ENCODE measurements at regions not wholly inside any gene's neighbourhood (a gene's known extent, or its start where the extent isn't known, plus 50 kb on each side); places are given as distances from the start of the nearest gene placed in this dataset.
"Not testable (repeated sequence)": the region's sequence is repeated elsewhere in the genome, so short reads cannot be mapped to it uniquely, and the experiment has no call there.

DNA sequence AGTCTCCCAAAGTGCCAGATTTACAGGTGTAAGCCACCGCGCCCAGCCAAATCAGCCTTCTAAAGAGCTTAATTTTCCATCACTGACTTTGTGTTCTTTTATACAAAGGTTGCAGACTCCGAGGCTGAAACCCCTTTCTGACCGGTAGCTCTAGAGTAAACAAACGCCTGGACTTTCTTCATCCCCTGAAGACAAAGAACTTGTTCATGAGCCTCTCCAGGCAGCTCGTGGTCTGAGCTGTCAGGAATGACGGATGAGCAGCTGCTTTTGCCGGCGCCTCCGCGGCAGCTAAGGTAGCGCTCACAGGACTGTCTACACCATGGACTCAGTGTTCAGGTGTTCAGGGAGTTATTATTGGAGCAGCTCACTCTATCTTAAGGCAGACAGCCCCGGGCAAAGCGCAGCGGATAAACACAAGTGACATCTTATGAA lies 128.5 kb upstream of the ERRFI1 start:
- 49 to 60% (median 53%) methylated on average over 15 of the region's 15 CpGs for WGBS, 5 donors
- no peaks in the 10 kb centered on the region for H3K36me3 ChIP-seq
- no peak overlapping the region for H3K4me3 ChIP-seq
- no peak overlapping the region for H3K27ac ChIP-seq
- peaks cover 0 to 14% (median 0%) of the 10 kb centered on the region in 6 donors for H3K4me1 ChIP-seq
- intact Hi-C loops (cut with DNase I; ENCODE audit: low total_unique reads), result no loop called here
- no peak for TF ChIP-seq POLR2A (IDR thresholded peaks at IDR 0.05)
- TF ChIP-seq POLR2AphosphoS5 (IDR thresholded peaks at IDR 0.05), result no peak
- TF ChIP-seq, protein P1, sequence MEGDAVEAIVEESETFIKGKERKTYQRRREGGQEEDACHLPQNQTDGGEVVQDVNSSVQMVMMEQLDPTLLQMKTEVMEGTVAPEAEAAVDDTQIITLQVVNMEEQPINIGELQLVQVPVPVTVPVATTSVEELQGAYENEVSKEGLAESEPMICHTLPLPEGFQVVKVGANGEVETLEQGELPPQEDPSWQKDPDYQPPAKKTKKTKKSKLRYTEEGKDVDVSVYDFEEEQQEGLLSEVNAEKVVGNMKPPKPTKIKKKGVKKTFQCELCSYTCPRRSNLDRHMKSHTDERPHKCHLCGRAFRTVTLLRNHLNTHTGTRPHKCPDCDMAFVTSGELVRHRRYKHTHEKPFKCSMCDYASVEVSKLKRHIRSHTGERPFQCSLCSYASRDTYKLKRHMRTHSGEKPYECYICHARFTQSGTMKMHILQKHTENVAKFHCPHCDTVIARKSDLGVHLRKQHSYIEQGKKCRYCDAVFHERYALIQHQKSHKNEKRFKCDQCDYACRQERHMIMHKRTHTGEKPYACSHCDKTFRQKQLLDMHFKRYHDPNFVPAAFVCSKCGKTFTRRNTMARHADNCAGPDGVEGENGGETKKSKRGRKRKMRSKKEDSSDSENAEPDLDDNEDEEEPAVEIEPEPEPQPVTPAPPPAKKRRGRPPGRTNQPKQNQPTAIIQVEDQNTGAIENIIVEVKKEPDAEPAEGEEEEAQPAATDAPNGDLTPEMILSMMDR (IDR thresholded peaks at IDR 0.05 in 8 of 11, conservative IDR thresholded peaks at IDR 0.05 in 3 of 11), result no peak
- peaks cover 0 to 6% (median 0%) of the 10 kb centered on the region in 8 donors for H3K9me3 ChIP-seq
- H3K27me3 ChIP-seq (replicated peaks in 1 of 7), result peaks cover 0 to 27% (median 0%) of the 10 kb centered on the region in 7 donors
- DNase-seq, result no peak

DNA sequence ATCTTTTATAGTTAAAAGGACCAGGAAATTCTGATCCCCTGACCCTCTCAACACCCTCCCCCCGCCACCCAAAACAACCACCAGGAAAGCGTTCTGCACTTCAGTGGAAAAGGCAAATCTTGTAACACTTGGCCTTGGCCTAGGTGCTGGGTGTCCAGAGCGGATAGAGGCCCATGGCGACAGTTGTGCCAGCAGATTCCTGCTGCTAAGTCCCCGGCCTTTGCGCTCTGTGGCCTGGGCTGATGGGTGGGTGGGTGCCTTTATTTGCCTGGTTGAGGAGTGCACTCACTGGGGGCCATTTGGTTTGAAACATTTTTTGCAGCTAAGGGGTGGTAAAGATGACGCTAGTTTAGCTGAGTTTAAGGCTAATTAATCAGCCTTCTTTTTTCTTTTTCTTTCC lies 127.9 kb upstream of the ERRFI1 start:
- Histone ChIP-seq H3K9me3 (peaks cover 0 to 6% (median 0%) of the 10 kb centered on the region in 8 donors), H3K4me1 (peaks cover 0 to 14% (median 0%) of the 10 kb centered on the region in 6 donors), H3K27ac (peak overlapping the region in 2 of 8 donors; percentile 84 to 89), H3K36me3 (no peaks in the 10 kb centered on the region), H3K27me3 (replicated peaks in 1 of 7) (peaks cover 0 to 27% (median 0%) of the 10 kb centered on the region in 7 donors), H3K4me3 (no peak overlapping the region)
- intact Hi-C loops (cut with DNase I; ENCODE audit: low total_unique reads), result no loop called here
- DNase-seq, result no peak
- 94 to 99% (median 96%) methylated on average over 7 of the region's 7 CpGs for WGBS, 5 donors
- TF ChIP-seq POLR2AphosphoS5 (IDR thresholded peaks at IDR 0.05), result no peak
- no peak for TF ChIP-seq POLR2A (IDR thresholded peaks at IDR 0.05)
- TF ChIP-seq, protein P1 (IDR thresholded peaks at IDR 0.05 in 8 of 11, conservative IDR thresholded peaks at IDR 0.05 in 3 of 11), result no peak

DNA sequence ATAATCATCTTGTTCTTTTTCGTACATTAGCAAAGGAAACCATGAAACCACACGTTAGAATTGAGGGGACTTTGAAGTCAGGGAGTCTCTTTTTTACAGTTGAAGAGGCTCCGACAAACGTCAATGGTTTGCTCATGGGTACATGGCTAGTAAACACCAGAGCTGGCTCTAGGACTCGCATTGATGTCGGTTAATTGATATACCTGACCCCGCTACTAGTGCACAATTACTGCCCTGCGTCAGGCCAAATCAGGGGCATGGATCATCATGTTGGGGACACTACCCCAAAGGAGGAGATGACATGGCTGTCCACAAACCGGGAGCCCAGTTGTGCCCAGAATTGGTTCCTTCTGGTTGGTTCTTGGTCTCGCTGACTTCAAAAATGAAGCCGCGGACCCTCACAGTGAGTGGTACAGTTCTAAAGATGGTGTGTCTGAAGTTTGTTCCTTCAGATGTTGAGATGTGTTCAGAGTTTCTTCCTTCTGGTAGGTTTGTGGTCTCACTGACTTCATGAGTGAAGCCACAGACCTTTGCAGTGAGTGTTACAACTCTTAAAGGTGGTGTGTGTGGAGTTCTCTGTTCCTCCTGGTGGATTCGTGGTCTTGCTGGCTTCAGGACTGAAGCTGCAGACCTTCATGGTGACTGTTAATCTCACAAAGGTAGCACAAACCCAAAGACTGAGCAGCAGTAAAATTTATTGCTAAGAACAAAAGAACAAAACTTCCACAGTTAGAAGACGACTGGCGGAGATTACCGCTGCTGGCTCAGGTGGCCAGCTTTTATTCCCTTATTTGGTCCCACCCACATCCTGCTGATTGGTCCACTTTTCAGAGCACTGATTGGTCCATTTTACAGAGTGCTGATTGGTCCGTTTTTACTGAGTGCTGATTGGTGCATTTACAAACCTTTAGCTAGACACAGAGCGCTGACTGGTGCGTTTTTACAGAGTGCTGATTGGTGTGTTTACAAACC lies 126.9 kb upstream of the ERRFI1 start:
- peaks cover 0 to 6% (median 0%) of the 10 kb centered on the region in 8 donors for H3K9me3 ChIP-seq
- H3K27me3 ChIP-seq (replicated peaks in 1 of 7), result peaks cover 0 to 27% (median 0%) of the 10 kb centered on the region in 7 donors
- no peaks in the 10 kb centered on the region for H3K36me3 ChIP-seq
- peak overlapping the region; percentile 48 to 89 (median 84) for H3K27ac ChIP-seq
- TF ChIP-seq, protein P1 (IDR thresholded peaks at IDR 0.05 in 8 of 11, conservative IDR thresholded peaks at IDR 0.05 in 3 of 11), result no peak
- TF ChIP-seq POLR2AphosphoS5 (IDR thresholded peaks at IDR 0.05), result peak in 1 of 3 donors; percentile 74
- H3K4me3 ChIP-seq, result no peak overlapping the region
- intact Hi-C loops (cut with DNase I; ENCODE audit: low total_unique reads), result no loop called here
- 74 to 80% (median 79%) methylated on average over 19 of the region's 19 CpGs for WGBS, 5 donors
- DNase-seq, result no peak
- H3K4me1 ChIP-seq, result peaks cover 0 to 17% (median 0%) of the 10 kb centered on the region in 6 donors

DNA sequence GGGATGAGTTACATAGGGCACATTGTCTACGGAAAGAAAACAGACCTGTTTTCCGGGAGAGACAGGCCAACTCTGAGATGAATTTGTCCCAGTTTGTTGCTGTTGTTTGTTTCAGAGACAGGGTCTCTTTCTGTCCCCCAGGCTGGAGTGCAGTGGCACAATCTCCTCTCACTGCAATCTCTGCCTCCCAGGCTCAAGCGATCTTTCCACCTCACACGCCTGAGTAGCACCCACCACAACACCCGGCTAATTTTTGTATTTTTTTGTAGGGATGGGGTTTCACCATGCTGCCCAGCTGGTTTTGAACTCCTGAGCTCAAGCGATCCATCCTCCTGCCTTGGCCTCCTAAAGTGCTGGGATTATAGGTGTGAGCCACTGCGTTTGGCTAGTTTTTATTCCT lies 125.5 kb upstream of the ERRFI1 start:
- H3K4me3 ChIP-seq, result no peak overlapping the region
- peaks cover 0 to 21% (median 0%) of the 10 kb centered on the region in 7 donors for H3K27me3 ChIP-seq (replicated peaks in 1 of 7)
- intact Hi-C loops (cut with DNase I; ENCODE audit: low total_unique reads), result no loop called here
- no peaks in the 10 kb centered on the region for H3K36me3 ChIP-seq
- WGBS, 5 donors, result 88 to 94% (median 89%) methylated on average over 7 of the region's 7 CpGs
- peaks cover 0 to 6% (median 0%) of the 10 kb centered on the region in 8 donors for H3K9me3 ChIP-seq
- H3K4me1 ChIP-seq, result peaks cover 0 to 27% (median 5%) of the 10 kb centered on the region in 6 donors
- no peak for DNase-seq
- TF ChIP-seq, protein P1 (IDR thresholded peaks at IDR 0.05 in 8 of 11, conservative IDR thresholded peaks at IDR 0.05 in 3 of 11), result no peak
- TF ChIP-seq POLR2AphosphoS5 (IDR thresholded peaks at IDR 0.05) (no peak), POLR2A (IDR thresholded peaks at IDR 0.05) (no peak)
- peak overlapping the region in 4 of 8 donors; percentile 44 to 89 (median 84) for H3K27ac ChIP-seq

DNA sequence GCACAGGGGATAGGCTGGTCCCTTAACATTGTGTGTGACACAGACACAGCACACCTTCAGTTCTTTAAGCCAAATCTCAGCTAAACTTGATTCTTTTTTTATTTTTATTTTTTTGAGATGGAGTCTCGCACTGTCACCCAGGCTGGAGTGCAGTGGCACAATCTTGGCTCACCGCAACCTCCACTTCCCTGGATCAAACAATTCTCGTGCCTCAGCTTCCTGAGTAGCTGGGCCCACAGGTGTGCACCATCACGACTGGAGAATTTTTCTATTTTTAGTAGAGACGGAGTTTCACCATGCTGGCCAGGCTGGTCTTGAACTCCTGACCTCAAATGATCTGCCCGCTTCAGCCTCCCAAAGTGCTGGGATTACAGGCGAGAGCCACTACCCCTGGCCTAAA lies 123.6 kb upstream of the ERRFI1 start:
- intact Hi-C loops (cut with DNase I; ENCODE audit: low total_unique reads); H3K36me3 ChIP-seq; H3K27ac ChIP-seq; H3K27me3 ChIP-seq (replicated peaks in 1 of 7); DNase-seq; H3K4me3 ChIP-seq; H3K9me3 ChIP-seq: not testable (repeated sequence)
- H3K4me1 ChIP-seq, result peaks cover 0 to 25% (median 5%) of the 10 kb centered on the region in 6 donors
- whole genome bisulfite sequencing, 5 donors, result 72 to 80% (median 78%) methylated on average over 7 of the region's 7 CpGs

Measured in spleen (tissue), 11 donors.